Gastroesophageal sphincter (tissue), 4 donors: ENCODE measurements at regions not wholly inside any gene's neighbourhood (a gene's known extent, or its start where the extent isn't known, plus 50 kb on each side); places are given as distances from the start of the nearest gene placed in this dataset.

Source experiments
- ATAC-seq: fragments of 150-250 bp; one replicate; pipeline ENCODE4 v1.9.1; 2016; ENCODE audit warnings: mild to moderate bottlenecking, moderate library complexity
- H3K27ac ChIP-seq, 4 donors: fragments of 200-600 bp; sonication (generic) in 3 of 4; 1 replicate in 3 of 4; 2 replicates in 1 of 4; pipeline ENCODE4 v1.5.1; 2016 to 2019
- H3K27me3 ChIP-seq: fragments of 200-600 bp; sonication (generic); one replicate; pipeline ENCODE4 v1.5.1; 2019
- H3K36me3 ChIP-seq, 2 donors: fragments of 200-600 bp; sonication (generic); one replicate each; pipeline ENCODE4 v1.5.1; 2019; ENCODE audit warnings: control low read depth in 1 of 2
- H3K4me1 ChIP-seq, 3 donors: fragments of 200-600 bp; sonication (generic); 1 replicate in 2 of 3; 2 replicates in 1 of 3; pipeline ENCODE4 v1.5.1; 2016 to 2019; ENCODE audit warnings: control low read depth in 2 of 3
- H3K4me3 ChIP-seq, 2 donors: fragments of 200-600 bp; sonication (generic); one replicate each; pipeline ENCODE4 v1.5.1; 2019; ENCODE audit warnings: mild to moderate bottlenecking in 1 of 2, moderate library complexity in 1 of 2
- H3K9me3 ChIP-seq, 3 donors: fragments of 200-600 bp; sonication (generic); one replicate each; pipeline ENCODE4 v1.5.1; 2017 to 2019; ENCODE audit warnings: control low read depth in 2 of 3
- EP300 ChIP-seq: sonication (generic); formaldehyde crosslinking; IDR thresholded peaks from one replicate; pipeline ENCODE4 v1.6.1; 2017; ENCODE audit warnings: antibody characterized with exemption, mild to moderate bottlenecking
- POLR2A ChIP-seq, 2 donors: fragments of 450-650 bp; IDR thresholded peaks; one replicate each; pipeline ENCODE4 v1.6.1; 2017; ENCODE audit warnings: antibody characterized with exemption in 2 of 2, mild to moderate bottlenecking in 2 of 2, moderate library complexity in 1 of 2
- POLR2AphosphoS5 ChIP-seq: sonication (generic); formaldehyde crosslinking; IDR thresholded peaks from one replicate; pipeline ENCODE4 v1.6.1; 2017; ENCODE audit warnings: antibody characterized with exemption
- WGBS, 2 donors: methylation state at CpG; one replicate each; pipeline ENCODE4 v1.1.5; 2018; ENCODE audit warnings: low coverage in 1 of 2; 5-methylcytosine and 5-hydroxymethylcytosine counted together
- TF ChIP-seq, protein P1 (sequence below), 4 experiments: fragments of 200-600 bp in 2 of 4; fragments of 450-650 bp in 2 of 4; sonication (generic) in 1 of 4; IDR thresholded peaks; one replicate each; pipeline ENCODE4 v1.5.1; 2017 to 2019; ENCODE audit warnings: antibody characterized with exemption in 4 of 4, mild to moderate bottlenecking in 2 of 4, moderate library complexity in 2 of 4

DNA sequence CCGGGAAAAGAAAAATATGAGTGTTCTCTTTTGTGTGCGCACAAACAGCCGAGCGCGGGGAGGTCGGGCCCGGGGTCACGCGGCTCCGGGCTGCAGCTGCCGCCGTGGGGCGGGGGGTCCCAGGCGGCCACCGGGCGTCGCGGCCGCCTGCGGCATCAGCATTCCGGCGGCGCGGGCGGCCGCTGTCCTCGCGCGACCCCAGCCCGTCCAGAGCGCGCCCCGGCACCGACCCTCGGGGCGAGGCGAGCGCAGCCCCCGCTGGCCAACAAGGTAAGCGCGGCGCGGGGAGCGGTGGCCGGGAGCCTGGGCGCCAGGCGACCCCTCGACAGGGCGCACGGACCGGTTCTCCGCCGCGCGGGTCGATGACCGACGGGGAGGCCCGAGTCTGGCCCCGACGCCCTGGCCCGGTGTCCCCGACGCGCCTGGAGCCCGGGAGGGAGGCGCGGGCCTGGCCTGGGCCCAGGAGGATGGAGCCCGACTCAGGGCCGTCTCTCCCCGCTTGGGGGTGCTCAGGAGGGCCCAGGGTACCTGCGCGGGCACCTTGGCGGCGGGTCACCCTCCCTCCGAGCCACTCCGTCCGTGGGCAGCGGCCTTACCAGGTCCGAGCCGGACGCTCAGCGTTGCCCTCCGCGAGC is 103.9 kb upstream of the DIO3 start:
- no peak overlapping the region for H3K4me3 ChIP-seq
- peaks cover 90% of the 10 kb centered on the region for H3K27me3 ChIP-seq
- no peaks in the 10 kb centered on the region for H3K9me3 ChIP-seq
- 0% methylated on average over 1 to 2 of the region's 85 CpGs for WGBS, 2 donors
- no peaks in the 10 kb centered on the region for H3K36me3 ChIP-seq
- ATAC-seq: peak; percentile 19
- H3K27ac ChIP-seq: no peak overlapping the region
- peaks cover 0 to 22% (median 5%) of the 10 kb centered on the region in 3 donors for H3K4me1 ChIP-seq
- no peak for TF ChIP-seq POLR2A (IDR thresholded peaks at IDR 0.05)
- TF ChIP-seq, protein P1, sequence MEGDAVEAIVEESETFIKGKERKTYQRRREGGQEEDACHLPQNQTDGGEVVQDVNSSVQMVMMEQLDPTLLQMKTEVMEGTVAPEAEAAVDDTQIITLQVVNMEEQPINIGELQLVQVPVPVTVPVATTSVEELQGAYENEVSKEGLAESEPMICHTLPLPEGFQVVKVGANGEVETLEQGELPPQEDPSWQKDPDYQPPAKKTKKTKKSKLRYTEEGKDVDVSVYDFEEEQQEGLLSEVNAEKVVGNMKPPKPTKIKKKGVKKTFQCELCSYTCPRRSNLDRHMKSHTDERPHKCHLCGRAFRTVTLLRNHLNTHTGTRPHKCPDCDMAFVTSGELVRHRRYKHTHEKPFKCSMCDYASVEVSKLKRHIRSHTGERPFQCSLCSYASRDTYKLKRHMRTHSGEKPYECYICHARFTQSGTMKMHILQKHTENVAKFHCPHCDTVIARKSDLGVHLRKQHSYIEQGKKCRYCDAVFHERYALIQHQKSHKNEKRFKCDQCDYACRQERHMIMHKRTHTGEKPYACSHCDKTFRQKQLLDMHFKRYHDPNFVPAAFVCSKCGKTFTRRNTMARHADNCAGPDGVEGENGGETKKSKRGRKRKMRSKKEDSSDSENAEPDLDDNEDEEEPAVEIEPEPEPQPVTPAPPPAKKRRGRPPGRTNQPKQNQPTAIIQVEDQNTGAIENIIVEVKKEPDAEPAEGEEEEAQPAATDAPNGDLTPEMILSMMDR (IDR thresholded peaks at IDR 0.05): no peak
- no peak for TF ChIP-seq EP300
- TF ChIP-seq POLR2AphosphoS5: no peak

DNA sequence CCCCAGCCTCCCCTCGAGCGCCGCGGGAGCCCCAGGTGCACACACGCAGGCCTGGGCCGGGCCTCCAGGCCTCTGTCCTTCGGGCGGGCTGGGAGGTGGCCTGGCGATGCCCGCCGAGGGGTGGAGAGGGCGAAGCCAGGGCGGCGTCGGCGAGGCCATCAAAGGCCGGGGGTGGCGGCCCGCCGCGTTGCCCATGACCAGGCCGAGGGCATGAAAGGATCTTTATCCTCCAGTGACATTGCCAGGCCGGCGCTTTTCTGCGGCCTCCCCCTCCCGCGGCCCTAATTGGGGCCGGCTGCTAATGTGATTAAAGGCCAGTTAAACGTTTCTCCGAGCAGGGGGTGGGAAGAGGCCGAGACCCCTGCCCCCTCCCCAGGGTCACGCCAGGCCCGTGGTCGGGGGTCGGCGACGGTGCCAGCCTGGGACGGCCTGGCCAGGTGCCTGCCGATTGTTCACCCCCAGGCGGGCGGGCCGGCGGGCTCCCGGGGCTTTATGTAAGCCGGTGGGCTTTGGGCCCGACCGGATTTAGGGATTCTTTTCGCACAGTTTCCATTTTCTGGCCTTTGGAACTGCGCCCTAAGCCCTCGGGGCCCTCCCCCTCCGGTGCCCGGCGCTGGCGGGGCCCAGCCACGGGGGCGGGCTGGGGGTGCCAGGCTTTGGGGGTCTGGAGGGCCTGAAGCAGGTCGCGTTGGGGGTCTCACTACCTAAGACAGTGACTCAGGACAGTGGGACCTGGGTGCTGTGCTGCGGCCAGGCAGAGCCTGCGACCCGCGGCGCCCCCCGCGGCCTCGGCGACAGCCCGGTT is 103.2 kb upstream of the DIO3 start:
- H3K9me3 ChIP-seq: no peaks in the 10 kb centered on the region
- no peaks in the 10 kb centered on the region for H3K36me3 ChIP-seq
- H3K4me1 ChIP-seq: peaks cover 0 to 22% (median 5%) of the 10 kb centered on the region in 3 donors
- H3K27me3 ChIP-seq: peaks cover 88% of the 10 kb centered on the region
- no peak for ATAC-seq
- H3K4me3 ChIP-seq: peak overlapping the region in 1 of 2 donors; percentile 35
- WGBS, 2 donors: no CpG with 5 or more reads among the region's 68 CpGs
- no peak overlapping the region for H3K27ac ChIP-seq
- no peak for TF ChIP-seq POLR2AphosphoS5
- TF ChIP-seq POLR2A (IDR thresholded peaks at IDR 0.05): no peak
- TF ChIP-seq EP300: no peak

DNA sequence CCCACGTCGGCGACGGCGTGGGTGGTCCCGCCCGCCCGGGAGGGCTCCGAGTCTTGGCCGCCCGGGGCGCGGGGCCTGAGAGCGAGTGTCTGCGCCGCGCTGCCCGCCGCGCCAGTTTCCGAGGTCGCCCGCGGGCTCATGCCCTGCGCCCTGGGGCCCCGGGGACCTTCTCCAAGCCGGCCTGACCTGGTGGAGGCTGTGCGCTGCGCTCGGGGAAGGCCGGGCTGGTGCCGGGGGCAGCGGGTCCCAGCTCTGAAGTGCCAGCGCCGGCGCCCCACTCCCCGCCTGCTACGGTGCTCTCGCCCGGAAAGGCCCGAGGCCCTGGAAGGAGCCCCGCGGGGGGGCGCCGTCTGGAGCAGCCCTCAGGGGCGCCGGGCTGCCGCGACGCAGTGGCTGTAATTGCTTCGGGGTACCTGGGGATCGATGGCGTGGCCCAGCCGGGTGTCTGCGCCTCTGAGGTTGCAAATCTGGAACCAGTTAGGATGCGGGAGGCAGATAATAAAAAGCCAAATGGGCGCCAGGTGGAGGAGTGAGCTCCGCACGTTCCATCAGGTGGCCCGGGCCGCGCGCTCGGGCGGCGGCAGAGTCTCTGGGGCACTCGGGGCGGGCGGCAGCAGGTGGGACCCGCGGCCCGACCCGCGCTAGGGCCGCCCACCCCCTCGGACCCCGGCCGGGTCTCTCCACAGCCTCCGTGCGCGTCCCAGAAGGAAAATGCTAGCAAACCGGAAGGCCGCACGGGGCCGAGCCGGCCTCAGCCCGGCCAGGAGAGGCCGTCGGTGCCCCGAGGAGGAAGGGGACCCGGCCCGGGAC is 102.3 kb upstream of the DIO3 start:
- H3K9me3 ChIP-seq: no peaks in the 10 kb centered on the region
- ATAC-seq: no peak
- H3K4me1 ChIP-seq: peaks cover 0 to 22% (median 5%) of the 10 kb centered on the region in 3 donors
- peaks cover 81% of the 10 kb centered on the region for H3K27me3 ChIP-seq
- no peak for TF ChIP-seq POLR2AphosphoS5
- TF ChIP-seq, protein P1 (IDR thresholded peaks at IDR 0.05): no peak
- TF ChIP-seq EP300: no peak
- no peak for TF ChIP-seq POLR2A (IDR thresholded peaks at IDR 0.05)
- peak overlapping the region in 1 of 2 donors; percentile 35 for H3K4me3 ChIP-seq
- H3K36me3 ChIP-seq: no peaks in the 10 kb centered on the region
- no CpG with 5 or more reads among the region's 92 CpGs for WGBS, 2 donors
- no peak overlapping the region for H3K27ac ChIP-seq

DNA sequence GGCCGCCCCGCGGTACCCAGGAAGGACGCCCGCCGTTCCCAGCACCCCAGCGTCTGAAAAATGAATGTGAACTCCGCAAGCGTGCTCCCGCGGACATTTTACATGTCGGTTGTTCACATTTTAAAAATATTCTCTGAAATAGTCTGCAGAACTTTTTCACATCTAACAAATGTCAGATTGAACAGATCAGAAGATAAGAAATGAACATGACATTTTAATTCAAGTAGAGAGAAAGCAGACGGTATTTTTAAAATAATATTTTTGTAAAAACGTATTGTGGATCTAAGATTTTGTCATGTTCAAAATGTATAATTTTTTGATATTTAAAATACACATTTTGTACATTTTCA is 101.8 kb upstream of the DIO3 start:
- Histone ChIP-seq H3K27me3 (peaks cover 80% of the 10 kb centered on the region), H3K9me3 (no peaks in the 10 kb centered on the region), H3K27ac (no peak overlapping the region), H3K36me3 (no peaks in the 10 kb centered on the region), H3K4me3 (peak overlapping the region in 1 of 2 donors; percentile 35), H3K4me1 (peaks cover 0 to 22% (median 5%) of the 10 kb centered on the region in 3 donors)
- ATAC-seq: no peak
- no peak for TF ChIP-seq EP300
- no peak for TF ChIP-seq POLR2A (IDR thresholded peaks at IDR 0.05)
- TF ChIP-seq, protein P1 (IDR thresholded peaks at IDR 0.05): no peak
- 42 to 65% methylated on average over 4 to 6 of the region's 14 CpGs for WGBS, 2 donors

DNA sequence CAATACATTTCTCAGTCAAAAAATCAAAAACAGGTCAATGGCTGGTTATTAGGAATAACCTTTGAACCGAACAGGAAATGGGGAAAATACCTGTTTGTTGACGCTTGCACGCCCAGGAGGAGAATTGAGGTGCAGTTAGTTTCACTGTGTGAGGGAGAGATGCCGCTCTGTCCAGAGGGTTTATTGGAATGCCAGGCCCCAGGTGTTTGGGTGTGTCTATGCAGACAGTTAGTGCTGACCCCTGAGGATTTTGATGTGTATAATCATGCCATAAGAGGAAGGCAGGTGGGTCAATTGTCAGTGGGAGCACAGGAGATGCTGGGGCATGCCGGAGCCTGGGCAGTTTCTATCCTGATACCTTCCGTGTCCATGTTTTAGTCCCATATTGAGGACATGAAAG is 100.8 kb upstream of the DIO3 start:
- Histone ChIP-seq H3K36me3 (no peaks in the 10 kb centered on the region), H3K4me1 (peaks cover 0 to 22% (median 5%) of the 10 kb centered on the region in 3 donors), H3K27ac (no peak overlapping the region), H3K9me3 (no peaks in the 10 kb centered on the region), H3K27me3 (peaks cover 79% of the 10 kb centered on the region), H3K4me3 (no peak overlapping the region)
- TF ChIP-seq POLR2A (IDR thresholded peaks at IDR 0.05): no peak
- no peak for ATAC-seq
- 88 to 100% methylated on average over 3 to 5 of the region's 6 CpGs for WGBS, 2 donors
